ENCODE measurements at regions not wholly inside any gene's neighbourhood (a gene's known extent, or its start where the extent isn't known, plus 50 kb on each side); places are given as distances from the start of the nearest gene placed in this dataset.

- H3K27me3 ChIP-seq (ENCODE audit: control insufficient read depth in 1 of 2, insufficient read depth in 2 of 2, low read length in 2 of 2): peaks cover 3 to 82% of the 10 kb centered on the region in 2 experiments; a peak in 4 of 5 replicates
- WGBS (ENCODE audit: low lambda C conversion rate): 25% methylated on average over 8 of the region's 8 CpGs
- no peak for ATAC-seq
- no peaks in the 10 kb centered on the region for H3K4me1 ChIP-seq (ENCODE audit: insufficient read depth, low read length)
- ChIA-PET POLR2A (no interaction called here), CTCF (ENCODE audit: low intra/inter-chr PET ratio, low total read pairs) (no interaction called here)
- H3K27ac ChIP-seq (ENCODE audit: extremely low read length, insufficient read depth, low read length): no peak overlapping the region
- no peaks in the 10 kb centered on the region for H3K79me2 ChIP-seq (ENCODE audit: insufficient read depth, low read length)
- no peak for DNase-seq (ENCODE audit: low spot score)
- no TSS peak for BruUV-seq (replicated peaks)
- TF ChIP-seq THAP11 (CRISPR knock-in tag; IDR thresholded peaks at IDR 0.05) (no peak), ZNF670 (CRISPR knock-in tag; IDR thresholded peaks at IDR 0.05; ENCODE audit: borderline replicate concordance) (no peak), ZNF510 (CRISPR knock-in tag; IDR thresholded peaks at IDR 0.05; ENCODE audit: low read depth) (no peak), LCORL (IDR thresholded peaks at IDR 0.05) (no peak), LCORL (CRISPR knock-in tag; IDR thresholded peaks at IDR 0.05) (no peak), PREB (CRISPR knock-in tag; IDR thresholded peaks at IDR 0.05) (no peak), HCFC1 (IDR thresholded peaks at IDR 0.05; ENCODE audit: low read depth, low read length) (no peak), AGO1 (IDR thresholded peaks at IDR 0.05; ENCODE audit: low read depth, low read length, poor library complexity, severe bottlenecking) (no peak), PAWR (CRISPR knock-in tag; IDR thresholded peaks at IDR 0.05; ENCODE audit: borderline replicate concordance) (no peak), HOXA3 (CRISPR knock-in tag; IDR thresholded peaks at IDR 0.05) (no peak), ZNF136 (CRISPR knock-in tag; IDR thresholded peaks at IDR 0.05; ENCODE audit: low read depth) (no peak), ZNF563 (CRISPR knock-in tag; IDR thresholded peaks at IDR 0.05) (no peak), SAP130 (CRISPR knock-in tag; IDR thresholded peaks at IDR 0.05; ENCODE audit: low read depth) (no peak), ZNF496 (CRISPR knock-in tag; IDR thresholded peaks at IDR 0.05; ENCODE audit: insufficient replicate concordance) (no peak), ZC3H13 (CRISPR knock-in tag; IDR thresholded peaks at IDR 0.05) (no peak), NFKB2 (CRISPR knock-in tag; IDR thresholded peaks at IDR 0.05; ENCODE audit: borderline replicate concordance) (no peak), ZFP36L2 (CRISPR knock-in tag; IDR thresholded peaks at IDR 0.05) (no peak), HMG20A (CRISPR knock-in tag; IDR thresholded peaks at IDR 0.05; ENCODE audit: borderline replicate concordance) (no peak), THYN1 (CRISPR knock-in tag; IDR thresholded peaks at IDR 0.05; ENCODE audit: borderline replicate concordance, low read depth) (no peak)
- no peak overlapping the region for H3K4me2 ChIP-seq (ENCODE audit: low read depth, low read length)
- no peaks in the 10 kb centered on the region; the same call in 1 of the 2 replicates for H4K20me1 ChIP-seq (ENCODE audit: insufficient read depth, low read length)
- no peaks in the 10 kb centered on the region for H3K9me3 ChIP-seq (ENCODE audit: low read length)
- H3K9ac ChIP-seq (ENCODE audit: insufficient read depth, low read depth, low read length): no peak overlapping the region
- no peak overlapping the region for H3K4me3 ChIP-seq (replicated peaks in 1 of 3; ENCODE audit: insufficient read depth in 1 of 3, low read depth in 2 of 3, low read length in 3 of 3)
- intact Hi-C loops (cut with micrococcal nuclease; ENCODE audit: unreplicated experiment): no loop called here
- no peak for FAIRE-seq
- no peaks in the 10 kb centered on the region for H3K36me3 ChIP-seq (replicated peaks in 1 of 2; ENCODE audit: control insufficient read depth in 1 of 2, insufficient read depth in 2 of 2, low read length in 2 of 2)
- no peak overlapping the region for H2AFZ ChIP-seq (ENCODE audit: low read length)
- in situ Hi-C loops (cut with HindIII; ENCODE audit: extremely low pct_ligation_motif_present, low pct_unique_long_range_greater_than_20kb): no loop called here
These were observed 141.4 kb downstream of the CYP26B1 start for GRCh38 chr2:72006188-72006736.

Measured in HepG2 (cell line).